Epithelial cell of proximal tubule (primary cell): ENCODE measurements at regions not wholly inside any gene's neighbourhood (a gene's known extent, or its start where the extent isn't known, plus 50 kb on each side); places are given as distances from the start of the nearest gene placed in this dataset.

Experiments
- DNase-seq: peaks from one replicate; pipeline ENCODE4 v3.0.0-alpha.2; 2011; ENCODE audit warnings: low read depth
- H3K4me3 ChIP-seq: 2 replicates; pipeline ENCODE4 v1.5.1; 2011; ENCODE audit warnings: low read depth, mild to moderate bottlenecking, low read length
- TF ChIP-seq, protein P1 (sequence below): conservative IDR thresholded peaks from 2 replicates; pipeline ENCODE4 v1.5.1; 2012; ENCODE audit warnings: low read depth, mild to moderate bottlenecking, low read length

DNA sequence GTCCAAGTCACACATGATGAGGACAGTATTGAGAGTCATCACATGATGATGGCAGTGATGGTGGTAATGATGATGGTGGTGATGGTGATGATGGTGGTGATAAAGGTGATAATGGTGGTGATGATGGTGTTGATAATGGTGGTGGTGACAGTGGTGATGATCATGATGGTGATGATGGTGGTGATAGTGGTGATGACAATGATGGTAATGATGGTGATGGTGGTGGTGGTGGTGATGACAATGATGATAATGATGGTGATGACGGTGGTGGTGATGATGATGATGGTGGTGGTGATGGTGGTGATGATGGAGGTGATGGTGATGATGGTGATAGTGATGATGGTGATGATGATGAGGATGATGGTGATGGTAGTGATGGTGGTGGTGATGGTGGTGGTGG is 190.2 kb upstream of the ZNF469 start:
- H3K4me3 ChIP-seq = no peak overlapping the region
- TF ChIP-seq, protein P1, sequence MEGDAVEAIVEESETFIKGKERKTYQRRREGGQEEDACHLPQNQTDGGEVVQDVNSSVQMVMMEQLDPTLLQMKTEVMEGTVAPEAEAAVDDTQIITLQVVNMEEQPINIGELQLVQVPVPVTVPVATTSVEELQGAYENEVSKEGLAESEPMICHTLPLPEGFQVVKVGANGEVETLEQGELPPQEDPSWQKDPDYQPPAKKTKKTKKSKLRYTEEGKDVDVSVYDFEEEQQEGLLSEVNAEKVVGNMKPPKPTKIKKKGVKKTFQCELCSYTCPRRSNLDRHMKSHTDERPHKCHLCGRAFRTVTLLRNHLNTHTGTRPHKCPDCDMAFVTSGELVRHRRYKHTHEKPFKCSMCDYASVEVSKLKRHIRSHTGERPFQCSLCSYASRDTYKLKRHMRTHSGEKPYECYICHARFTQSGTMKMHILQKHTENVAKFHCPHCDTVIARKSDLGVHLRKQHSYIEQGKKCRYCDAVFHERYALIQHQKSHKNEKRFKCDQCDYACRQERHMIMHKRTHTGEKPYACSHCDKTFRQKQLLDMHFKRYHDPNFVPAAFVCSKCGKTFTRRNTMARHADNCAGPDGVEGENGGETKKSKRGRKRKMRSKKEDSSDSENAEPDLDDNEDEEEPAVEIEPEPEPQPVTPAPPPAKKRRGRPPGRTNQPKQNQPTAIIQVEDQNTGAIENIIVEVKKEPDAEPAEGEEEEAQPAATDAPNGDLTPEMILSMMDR = no peak
- DNase-seq = no peak

DNA sequence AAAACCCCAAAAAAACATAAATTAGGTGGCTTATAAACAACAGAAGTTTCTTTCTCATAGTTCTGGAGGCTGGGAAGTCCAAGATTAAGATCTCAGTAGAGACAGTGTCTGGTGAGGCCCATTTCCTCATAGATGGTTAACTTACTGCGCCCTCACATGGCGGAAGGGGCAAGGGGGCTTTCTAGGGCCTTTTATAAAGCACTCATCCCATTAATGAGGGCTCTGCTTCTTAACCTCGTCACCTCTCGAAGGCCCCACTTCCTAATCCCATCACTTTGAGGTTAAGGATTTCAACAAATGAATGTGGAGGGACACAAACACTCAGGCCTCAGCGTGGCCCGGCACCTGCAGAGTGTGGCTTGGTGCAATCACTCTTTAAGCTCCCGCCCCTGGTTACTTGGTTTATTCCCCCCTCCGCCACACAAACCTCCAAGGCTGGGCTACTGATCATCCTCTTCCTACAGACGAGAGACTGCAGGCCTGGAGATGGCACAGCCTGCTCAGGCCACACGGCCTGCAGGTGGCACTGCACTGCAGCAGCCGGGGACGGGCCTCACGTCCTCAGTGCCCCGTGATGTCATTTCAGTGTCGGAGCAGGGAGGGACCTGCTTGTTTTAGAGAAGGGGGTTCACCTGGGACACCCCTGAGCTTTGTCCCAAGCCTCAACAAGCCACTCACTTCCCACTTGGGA is 188.9 kb upstream of the ZNF469 start:
- peak overlapping the region; percentile 30 for H3K4me3 ChIP-seq
- TF ChIP-seq, protein P1 = peak; percentile 61
- peak; percentile 2 for DNase-seq

DNA sequence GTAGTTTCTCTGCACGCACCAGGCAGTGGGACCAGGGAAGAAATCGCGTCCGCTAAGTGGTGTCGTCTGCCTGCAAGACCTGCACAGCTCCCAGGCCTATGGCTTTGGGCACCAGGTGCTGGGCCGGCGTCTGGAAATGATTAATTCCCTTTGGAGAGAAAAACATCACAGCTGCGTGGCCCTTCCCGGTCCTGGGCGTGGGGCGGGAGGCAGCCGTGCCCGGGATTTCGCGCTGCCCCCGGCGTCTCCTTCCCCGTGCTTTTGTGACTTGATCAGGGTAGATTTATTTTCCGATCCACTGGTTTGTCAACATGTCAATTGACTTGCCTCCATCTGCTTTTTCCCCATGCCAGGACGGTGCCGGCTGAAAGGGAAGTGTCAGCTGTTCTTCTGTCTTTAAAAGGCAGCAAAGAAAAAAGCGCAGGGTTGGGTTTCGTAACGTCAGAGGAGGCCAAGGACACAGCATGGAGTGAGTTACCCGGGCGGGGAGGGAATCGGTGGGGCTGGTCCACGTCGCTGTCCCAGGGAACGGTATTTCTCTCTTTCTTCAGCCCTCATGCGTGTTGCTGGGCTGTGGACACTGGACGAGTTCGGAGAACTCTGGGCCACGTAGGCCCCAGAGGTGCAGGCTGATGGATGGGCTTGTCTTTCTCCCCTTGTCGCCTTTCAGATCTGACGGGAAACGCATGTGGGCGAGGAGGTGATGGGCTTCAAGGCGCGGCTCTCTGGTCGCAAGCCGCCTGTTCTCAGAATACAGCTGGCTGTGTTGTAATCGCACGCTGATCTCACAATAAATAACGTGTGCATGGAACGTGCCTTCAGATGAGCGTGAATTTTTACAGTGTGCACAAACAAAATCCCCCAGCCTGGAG is 188.1 kb upstream of the ZNF469 start:
- TF ChIP-seq, protein P1 = peak; percentile 2
- DNase-seq = peak; percentile 10
- H3K4me3 ChIP-seq = peak overlapping the region; percentile 30

DNA sequence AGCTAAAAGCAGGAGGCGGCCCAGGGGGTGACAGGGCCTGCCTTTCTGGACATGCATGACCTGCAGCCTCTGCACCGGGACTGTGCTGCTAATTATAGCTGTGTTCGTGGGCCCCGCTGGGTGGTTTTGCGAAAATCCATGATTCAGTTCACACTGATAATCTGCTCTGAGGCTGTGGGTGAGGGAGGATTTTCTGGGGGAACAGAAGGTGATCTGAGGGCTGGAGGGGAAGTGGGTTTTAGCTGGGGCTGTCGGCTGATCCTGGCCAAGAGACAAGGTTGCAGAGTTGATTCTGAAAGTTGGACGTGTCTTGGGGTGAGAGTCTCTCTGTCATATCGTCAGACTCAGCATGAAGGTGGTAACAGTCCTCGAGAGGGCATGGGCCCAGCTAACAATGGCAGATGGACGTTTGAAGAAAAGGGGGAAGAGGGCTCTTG is 187.5 kb upstream of the ZNF469 start:
- TF ChIP-seq, protein P1 = no peak
- no peak for DNase-seq
- H3K4me3 ChIP-seq = no peak overlapping the region

DNA sequence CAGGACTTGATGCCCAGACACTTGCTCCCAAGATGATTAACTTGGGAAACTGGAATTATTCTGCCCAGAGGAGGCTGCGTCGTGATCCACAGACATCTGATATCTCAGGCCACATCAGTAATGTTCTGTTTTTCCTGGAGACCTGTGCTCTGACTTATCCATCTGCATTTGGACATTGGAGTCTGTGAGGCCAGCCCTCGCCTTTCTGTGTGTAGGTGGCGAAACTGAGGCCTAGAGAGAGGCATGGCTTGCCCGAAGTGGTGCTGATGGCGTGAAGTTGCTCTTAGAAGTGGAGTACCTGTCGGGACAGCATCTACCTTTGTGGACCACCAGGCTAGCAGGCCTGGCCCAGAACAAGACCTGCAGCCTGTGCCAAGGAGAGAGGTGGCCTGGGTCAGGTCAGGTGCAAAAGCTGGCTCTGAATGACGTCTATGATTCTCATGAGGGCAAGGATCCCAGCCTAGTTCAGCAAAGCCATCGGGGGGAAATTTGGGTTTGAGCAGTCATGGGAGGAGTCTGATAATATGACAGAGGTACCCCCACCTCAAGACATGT is 186.8 kb upstream of the ZNF469 start:
- TF ChIP-seq, protein P1 = no peak
- no peak overlapping the region for H3K4me3 ChIP-seq
- no peak for DNase-seq

DNA sequence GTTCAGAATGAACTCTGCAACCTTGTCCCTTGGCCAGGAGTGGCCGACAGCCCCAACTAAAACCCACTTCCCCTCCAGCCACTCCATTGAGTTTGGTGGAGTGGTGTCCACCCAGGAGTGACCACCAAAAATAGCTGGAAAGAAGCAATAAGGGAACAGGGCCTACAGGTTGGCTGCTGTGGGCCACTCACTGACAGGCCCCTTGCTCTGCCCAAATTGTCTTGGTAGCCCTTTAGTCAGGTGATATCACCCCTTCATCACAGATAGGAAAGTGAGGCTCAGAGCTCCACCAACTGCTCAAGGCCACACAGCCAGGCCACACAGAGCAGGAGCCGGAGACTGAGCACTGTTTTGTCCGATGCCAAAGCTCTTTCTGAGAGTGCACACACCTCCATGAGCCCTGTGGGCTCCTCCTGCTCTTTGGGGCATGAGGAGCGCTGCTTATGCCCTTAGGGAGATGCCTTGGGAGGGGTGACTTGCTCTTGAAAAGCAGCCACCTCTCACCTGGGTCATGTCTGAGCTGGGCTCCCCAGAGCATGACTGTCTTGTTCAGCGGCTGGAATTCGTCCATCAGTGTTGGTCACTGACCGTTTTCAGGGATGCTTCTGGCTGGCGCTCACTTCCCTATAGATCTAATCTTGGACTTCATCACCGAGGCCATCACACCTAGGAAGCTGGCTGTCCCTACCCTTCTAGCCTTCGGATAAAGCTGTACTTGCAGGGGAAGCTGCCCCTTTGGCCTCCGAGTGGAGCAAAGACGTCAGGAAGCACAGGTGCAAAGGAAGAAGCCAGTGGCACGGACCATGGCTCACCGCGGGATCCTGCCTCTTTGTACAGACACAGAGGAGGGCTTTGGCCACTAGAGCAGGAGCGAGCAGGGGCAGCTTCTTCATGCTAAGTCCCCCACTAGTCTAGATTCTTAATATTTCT is 186.0 kb upstream of the ZNF469 start:
- TF ChIP-seq, protein P1 = no peak
- no peak overlapping the region for H3K4me3 ChIP-seq
- no peak for DNase-seq
